PFSK-1 (cell line): ENCODE measurements at regions not wholly inside any gene's neighbourhood (a gene's known extent, or its start where the extent isn't known, plus 50 kb on each side); places are given as distances from the start of the nearest gene placed in this dataset.

Experiments used
- POLR2AphosphoS5 ChIP-seq: IDR thresholded peaks from 2 replicates; pipeline ENCODE4 v1.6.1; 2012; ENCODE audit warnings: low read depth, mild to moderate bottlenecking, control low read depth, low read length, moderate library complexity
- TAF1 ChIP-seq: IDR thresholded peaks from 2 replicates; pipeline ENCODE4 v1.6.1; 2012; ENCODE audit warnings: low read length, control low read depth, borderline replicate concordance; ENCODE audit not compliant: insufficient read depth

GRCh38 chr12:25401547-25402345, 151.0 kb upstream of the KRAS start:
- no peak for TF ChIP-seq POLR2AphosphoS5
- TF ChIP-seq TAF1, result no peak
